Activated CD8-positive, alpha-beta memory T cell treated with anti-CD3 and anti-CD28 coated beads for 4 hours (primary cell): ENCODE measurements at regions not wholly inside any gene's neighbourhood (a gene's known extent, or its start where the extent isn't known, plus 50 kb on each side); places are given as distances from the start of the nearest gene placed in this dataset.

Source experiments
- DNase-seq, 2 donors: peaks; one replicate each; pipeline ENCODE4 v3.0.0-alpha.2; 2020; ENCODE audit warnings: low read depth in 2 of 2

GRCh38 chr4:19780871-19781270 lies 470.8 kb upstream of the SLIT2 start:
- DNase-seq = no peak

DNA sequence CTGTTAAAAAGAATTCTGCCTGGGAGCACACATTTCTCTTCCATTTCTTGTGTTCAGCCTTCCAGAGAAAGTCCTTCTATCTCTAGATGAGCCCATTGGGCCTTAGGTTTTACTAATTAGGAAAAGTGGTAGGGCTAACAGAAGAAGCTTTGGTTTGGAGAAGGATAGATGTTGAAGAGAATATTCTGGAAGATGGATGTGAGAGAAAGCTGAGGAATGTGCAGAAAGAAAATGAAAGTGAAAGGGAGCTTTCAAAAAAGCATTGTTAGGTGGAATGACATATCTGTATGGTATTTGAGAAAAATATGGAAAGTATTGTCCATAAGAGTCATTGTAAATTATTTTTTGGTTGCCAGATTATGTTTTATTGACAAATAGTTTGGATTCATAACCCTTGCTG lies 474.8 kb upstream of the SLIT2 start:
- no peak for DNase-seq

DNA sequence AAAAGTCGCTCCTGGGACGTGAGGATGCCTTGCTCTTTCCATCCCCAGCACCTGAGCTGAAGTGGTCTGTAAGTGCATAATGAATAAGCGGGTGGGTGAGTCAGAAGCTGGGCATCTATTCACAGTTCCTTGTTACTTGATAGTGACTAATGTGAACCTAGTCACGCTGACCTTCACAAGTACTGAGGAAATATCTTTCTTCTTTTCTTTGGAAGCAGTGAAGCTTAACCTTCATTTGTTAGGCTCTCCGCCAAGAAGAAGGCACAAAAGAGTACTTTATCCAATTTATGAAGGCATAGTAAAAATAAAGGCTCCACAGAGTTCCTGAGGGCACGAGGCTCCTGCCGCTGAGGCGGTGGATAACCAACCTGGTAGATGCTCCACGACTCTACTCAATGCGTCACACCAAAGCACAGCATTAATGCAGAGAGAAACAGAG lies 475.7 kb upstream of the SLIT2 start:
- DNase-seq = no peak

GRCh38 chr4:19774690-19775256 lies 476.9 kb upstream of the SLIT2 start:
- DNase-seq = no peak

- DNase-seq = no peak
Observed at GRCh38 chr4:19772581-19772980, 479.1 kb upstream of the SLIT2 start.

DNA sequence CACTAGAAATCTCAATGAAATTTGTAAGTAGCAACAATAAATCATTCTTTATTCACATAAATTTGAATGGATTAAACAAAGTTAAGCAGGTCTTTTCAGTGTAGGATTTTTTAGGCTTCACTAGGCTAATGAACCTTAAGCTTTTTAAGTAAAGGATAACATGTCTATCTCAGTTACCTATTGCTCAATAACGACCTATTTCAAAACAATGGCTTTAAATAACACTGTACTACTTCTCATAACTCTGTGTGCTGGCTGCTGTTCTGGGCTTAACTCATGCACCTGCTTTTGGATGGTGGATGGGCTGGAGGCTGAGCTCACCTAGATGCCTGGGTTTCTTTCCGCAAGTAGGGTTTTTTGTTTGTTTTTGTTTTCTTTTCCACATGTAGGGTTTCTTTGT lies 495.0 kb upstream of the SLIT2 start:
- DNase-seq = no peak

- no peak for DNase-seq
Observed at GRCh38 chr4:19752599-19752998, 499.1 kb upstream of the SLIT2 start.

DNA sequence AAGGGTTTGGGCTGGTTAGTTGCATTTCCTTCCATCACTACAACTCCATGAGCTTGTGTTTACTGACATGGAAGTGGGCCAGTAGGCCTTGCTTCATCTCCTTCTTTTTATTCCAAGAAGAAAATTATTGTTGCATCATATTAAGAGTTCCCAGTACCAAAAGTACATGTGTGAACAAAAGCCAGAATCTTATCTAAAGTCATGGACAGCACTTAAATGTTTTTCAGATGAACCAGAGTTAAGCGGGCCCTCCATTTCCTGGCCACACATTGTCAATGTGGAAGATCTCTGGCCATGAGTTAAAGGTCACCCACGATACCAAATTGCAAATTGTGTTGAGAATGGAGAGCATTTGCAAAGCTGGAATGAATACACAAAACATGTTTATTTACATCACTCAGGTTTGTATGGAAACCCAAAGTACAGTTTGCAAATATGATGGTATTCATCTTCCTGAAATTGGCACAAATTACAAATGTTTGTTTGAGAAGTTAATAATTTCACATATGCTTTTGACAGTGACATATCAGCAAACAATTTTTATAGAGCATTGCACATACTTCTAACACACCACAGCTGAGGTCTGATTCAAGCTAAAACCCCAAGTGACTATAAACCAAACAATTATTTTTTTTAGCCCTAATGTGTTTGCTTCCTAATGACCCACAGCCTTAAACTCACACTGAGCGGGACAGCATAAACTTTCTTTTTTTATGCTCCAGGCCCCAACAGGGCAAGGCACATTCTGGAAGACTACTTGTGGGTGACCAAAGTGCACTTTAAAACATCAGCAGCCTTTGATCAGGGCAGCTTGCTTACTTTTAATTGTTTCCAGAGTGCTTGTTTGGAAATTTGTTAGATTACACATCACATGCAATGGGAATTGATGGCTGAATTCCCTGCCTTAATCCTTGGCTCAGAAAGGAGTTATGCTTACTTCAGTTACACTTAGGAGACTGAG lies 502.9 kb upstream of the SLIT2 start:
- DNase-seq = no peak

DNA sequence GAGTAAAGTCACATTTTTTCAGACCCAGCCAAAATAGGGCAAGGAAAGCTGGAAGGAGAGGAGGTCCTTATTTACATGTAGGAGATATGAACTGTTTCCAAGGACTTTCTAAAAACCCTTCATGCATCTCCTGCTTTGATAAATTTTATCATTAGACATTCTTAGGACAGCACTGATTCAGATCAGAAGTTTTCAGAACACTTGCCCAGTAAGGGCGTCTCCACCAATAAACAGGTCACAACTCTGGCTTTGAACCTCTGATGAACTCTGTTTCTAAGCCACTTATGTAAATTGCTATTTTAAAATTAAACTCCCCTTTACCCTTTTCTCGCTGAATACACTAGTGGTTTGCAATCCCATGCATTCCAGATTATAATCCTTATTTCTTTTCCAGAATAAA lies 505.3 kb upstream of the SLIT2 start:
- no peak for DNase-seq

- DNase-seq = no peak
Observed at GRCh38 chr4:19743115-19743638, 508.5 kb upstream of the SLIT2 start.

DNA sequence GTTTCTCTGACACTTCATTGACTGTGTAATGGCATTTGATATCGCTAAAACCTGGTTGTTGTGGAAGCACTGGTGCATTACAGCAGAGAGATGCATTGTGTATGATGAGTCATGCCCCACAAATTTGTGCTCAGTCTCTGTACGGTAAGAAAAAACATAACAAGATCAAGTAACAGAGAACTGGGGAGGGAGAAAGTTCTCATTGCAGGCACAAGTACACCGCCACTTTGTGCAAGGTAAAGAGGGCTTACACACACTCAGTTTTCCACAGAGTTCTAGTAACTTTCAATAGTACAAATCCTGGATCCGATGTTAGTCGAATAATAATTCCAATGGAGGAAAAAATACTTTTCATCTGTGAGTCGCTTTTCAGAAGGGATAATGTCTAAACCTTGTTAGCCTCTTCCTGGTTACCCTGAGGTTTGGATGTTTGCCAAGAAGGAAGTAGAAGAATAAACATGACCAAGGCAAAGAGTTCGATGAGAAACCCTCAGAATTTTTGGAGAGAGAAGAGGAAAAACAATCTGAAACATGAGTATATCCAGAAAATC lies 512.5 kb upstream of the SLIT2 start:
- no peak for DNase-seq

DNA sequence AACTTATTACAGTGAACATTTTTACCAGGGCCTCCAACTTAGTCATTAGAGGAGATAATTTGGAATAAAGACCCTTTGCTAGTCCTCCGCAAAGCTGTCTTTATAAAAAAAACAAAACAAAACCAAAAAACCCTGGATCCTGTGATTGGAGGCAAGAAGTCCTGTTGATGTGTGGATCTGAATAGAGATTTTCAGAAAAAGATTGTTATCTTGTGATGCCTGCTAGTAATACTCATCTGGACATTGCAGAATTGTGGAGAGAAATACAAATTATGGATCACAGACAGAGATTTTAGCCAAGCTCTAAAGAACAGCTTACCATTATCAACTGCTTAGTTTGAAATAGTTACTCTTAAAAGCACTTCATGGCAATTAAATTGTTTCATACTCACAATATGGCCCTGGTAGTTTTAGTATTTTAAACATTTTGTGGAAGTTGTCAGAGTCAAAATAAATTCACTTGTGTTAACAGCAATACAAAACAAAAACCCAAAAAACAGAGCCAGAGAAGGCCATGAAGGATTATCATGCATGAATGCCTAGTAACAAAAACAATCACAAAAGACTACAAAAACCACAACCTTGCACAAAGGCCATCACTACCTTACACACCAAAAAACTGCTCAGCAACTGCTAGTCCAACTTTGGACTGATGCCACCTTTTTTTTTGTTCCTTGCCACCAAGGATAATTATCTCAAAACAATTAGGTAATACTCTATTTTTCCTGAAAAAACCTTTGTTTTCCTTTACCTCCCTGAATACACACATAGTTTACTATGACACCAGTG lies 514.5 kb upstream of the SLIT2 start:
- no peak for DNase-seq

- DNase-seq = no peak
Observed at GRCh38 chr4:19735012-19735411, 516.7 kb upstream of the SLIT2 start.

DNA sequence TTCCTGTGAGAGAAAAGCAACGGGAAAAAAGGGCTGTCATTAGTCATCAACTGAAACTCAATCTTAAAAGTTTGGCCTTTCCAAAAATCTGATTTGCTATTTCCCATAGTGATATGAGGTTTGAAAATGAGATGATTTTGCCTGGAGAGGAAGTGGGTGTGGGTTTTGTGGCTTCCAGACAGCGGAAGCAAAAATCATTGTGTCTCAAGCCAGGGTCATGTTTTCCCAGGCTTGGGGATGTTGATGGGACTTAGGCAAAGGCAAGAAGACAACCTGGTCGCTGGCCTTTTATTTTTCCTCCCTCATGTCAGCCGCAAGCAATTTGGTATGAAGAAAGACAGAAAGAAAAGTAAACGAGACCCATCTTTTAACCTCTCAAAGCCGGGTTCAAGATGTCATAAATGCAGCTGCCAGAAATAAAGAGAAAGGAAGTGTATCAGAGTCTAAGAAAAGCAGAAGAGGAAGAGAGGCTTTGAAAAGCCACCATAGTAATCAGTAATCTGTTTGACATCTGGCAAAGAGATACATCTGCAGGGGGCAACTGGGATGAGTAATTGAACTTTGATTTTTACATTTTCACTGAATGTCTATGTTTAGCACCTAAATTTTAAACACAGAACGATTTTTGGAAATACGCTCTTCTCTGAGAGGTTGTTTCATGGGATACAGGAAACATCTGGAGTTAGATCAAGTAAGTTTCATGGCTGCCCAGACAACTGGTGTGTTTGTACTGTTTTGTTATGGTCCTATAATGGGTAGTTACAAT lies 521.6 kb upstream of the SLIT2 start:
- DNase-seq = no peak

GRCh38 chr4:19728773-19729172 lies 522.9 kb upstream of the SLIT2 start:
- DNase-seq = no peak

GRCh38 chr4:19727141-19727540 lies 524.6 kb upstream of the SLIT2 start:
- no peak for DNase-seq

- DNase-seq = no peak
Observed at GRCh38 chr4:19725130-19725529, 526.6 kb upstream of the SLIT2 start.

DNA sequence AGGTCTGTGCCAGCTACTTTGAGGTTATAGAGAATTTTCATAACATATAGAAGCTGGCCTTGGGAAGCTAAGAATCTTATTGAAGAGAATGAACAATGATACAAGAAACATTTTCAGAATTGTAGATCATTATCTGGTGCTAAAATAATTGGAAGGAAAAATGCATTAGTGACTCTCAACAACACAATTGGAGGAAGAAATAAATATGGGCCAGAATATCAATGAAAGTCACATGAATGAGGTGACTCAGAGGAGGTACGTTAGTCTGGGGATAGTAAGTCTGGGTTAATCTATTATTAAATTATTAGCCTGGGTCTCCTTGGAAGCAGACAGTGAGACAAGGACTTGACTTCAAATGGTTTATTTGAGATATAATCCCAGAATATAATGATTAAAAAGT lies 529.3 kb upstream of the SLIT2 start:
- no peak for DNase-seq

- no peak for DNase-seq
Observed at GRCh38 chr4:19721587-19721986, 530.1 kb upstream of the SLIT2 start.

DNA sequence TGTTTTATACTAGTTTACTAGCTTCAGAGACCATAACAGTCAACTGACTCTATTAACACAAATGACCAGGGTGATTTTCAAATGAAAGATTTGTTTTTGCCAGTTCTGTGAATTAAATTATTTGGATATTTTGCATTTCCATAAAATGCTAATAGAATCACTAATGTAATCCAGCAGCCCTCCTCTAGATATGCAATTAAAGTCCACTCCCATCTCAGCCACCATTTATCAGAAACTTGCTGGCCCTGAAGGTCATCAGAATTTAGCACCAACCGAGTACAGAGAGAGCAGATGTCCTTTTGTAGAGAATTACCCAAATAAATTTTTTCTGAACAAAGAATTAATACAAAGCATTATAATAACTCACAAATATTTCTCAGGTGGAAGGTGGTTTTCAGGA lies 531.1 kb upstream of the SLIT2 start:
- DNase-seq = no peak

DNA sequence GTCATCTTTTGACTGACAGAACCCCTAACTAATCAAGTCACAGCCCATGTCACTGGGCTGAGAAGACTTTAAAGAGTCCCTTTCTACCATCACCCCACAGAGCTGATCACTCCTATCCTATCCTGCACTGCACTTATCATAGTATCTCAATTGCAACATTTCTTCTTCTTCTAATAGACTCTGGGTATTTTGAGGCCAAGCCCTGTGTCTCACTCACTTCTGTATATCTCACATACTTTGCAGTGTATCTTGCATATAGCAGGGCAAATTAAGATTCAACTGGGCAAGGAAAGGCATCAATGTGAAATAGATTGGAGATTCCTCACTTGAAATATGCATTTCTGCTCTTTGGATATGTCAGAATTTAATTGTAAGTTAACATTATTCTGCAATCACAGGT lies 531.5 kb upstream of the SLIT2 start:
- no peak for DNase-seq
